K562 (cell line): ENCODE measurements at regions not wholly inside any gene's neighbourhood (a gene's known extent, or its start where the extent isn't known, plus 50 kb on each side); places are given as distances from the start of the nearest gene placed in this dataset.

Source experiments
- CTCF ChIP-seq, 3 experiments: IDR thresholded peaks in 2 of 3; conservative IDR thresholded peaks in 1 of 3; 2 replicates each; pipeline ENCODE4 v1.5.1; 2011 to 2012; ENCODE audit warnings: low read length in 3 of 3, mild to moderate bottlenecking in 3 of 3, control low read depth in 2 of 3, improper control_type of control experiment in 1 of 3, inconsistent platforms in 1 of 3, low read depth in 1 of 3, mixed read lengths in 1 of 3, moderate library complexity in 1 of 3; ENCODE audit not compliant: insufficient read depth in 2 of 3
- DDX20 ChIP-seq: fragments of 450-650 bp; IDR thresholded peaks from 2 replicates; pipeline ENCODE4 v1.6.1; 2016; ENCODE audit warnings: missing genetic modification characterization, low read depth, mild to moderate bottlenecking, missing compliant biosample characterization, moderate library complexity
- E2F4 ChIP-seq: sonication (generic); formaldehyde crosslinking; IDR thresholded peaks from 2 replicates; pipeline ENCODE4 v1.8.0; 2022; ENCODE audit warnings: mild to moderate bottlenecking, low read depth, missing genetic modification reagents
- EWSR1 ChIP-seq: fragments of 450-650 bp; IDR thresholded peaks from 2 replicates; pipeline ENCODE4 v1.6.1; 2018; ENCODE audit warnings: borderline replicate concordance, mild to moderate bottlenecking, low read depth, moderate library complexity; ENCODE audit not compliant: partially characterized antibody
- EZH2 ChIP-seq: IDR thresholded peaks from 2 replicates; pipeline ENCODE4 v1.6.1; 2012; ENCODE audit warnings: low read depth, mild to moderate bottlenecking, inconsistent platforms, low read length, borderline replicate concordance
- FOXP4 ChIP-seq: sonication (generic); formaldehyde crosslinking; IDR thresholded peaks from 2 replicates; pipeline ENCODE4 v1.8.0; 2022; ENCODE audit warnings: mild to moderate bottlenecking, missing genetic modification reagents, borderline replicate concordance
- GTF2A2 ChIP-seq: IDR thresholded peaks from 2 replicates; pipeline ENCODE4 v1.6.1; 2016; ENCODE audit warnings: mild to moderate bottlenecking, missing genetic modification characterization, missing compliant biosample characterization
- MTA3 ChIP-seq: fragments of 450-650 bp; formaldehyde crosslinking; IDR thresholded peaks from 2 replicates; pipeline ENCODE4 v1.6.1; 2017; ENCODE audit warnings: mild to moderate bottlenecking, borderline replicate concordance
- MYC ChIP-seq, 2 experiments: fragments of 250-450 bp in 1 of 2; sonication (Bioruptor Pico) in 1 of 2; IDR thresholded peaks; 2 replicates each; pipeline versions ENCODE4 v1.5.1 to v1.6.1; 2012 to 2021; ENCODE audit warnings: low read depth in 2 of 2, borderline replicate concordance in 1 of 2, improper control_type of control experiment in 1 of 2, low read length in 1 of 2, mild to moderate bottlenecking in 1 of 2, moderate library complexity in 1 of 2
- POLR2AphosphoS5 ChIP-seq: IDR thresholded peaks from 2 replicates; pipeline ENCODE4 v1.6.1; 2011; ENCODE audit warnings: mild to moderate bottlenecking, low read depth, low read length, moderate library complexity; ENCODE audit not compliant: control insufficient read depth, insufficient read depth
- RBM25 ChIP-seq: fragments of 200-400 bp; formaldehyde crosslinking; IDR thresholded peaks from 2 replicates; pipeline ENCODE4 v1.6.1; 2018; ENCODE audit warnings: low read length, low read depth, moderate library complexity; ENCODE audit not compliant: severe bottlenecking
- RCOR1 ChIP-seq, 2 experiments: IDR thresholded peaks; 2 replicates each; pipeline ENCODE4 v1.6.1; 2012; ENCODE audit warnings: low read depth in 2 of 2, low read length in 2 of 2, borderline replicate concordance in 1 of 2, improper control_type of control experiment in 1 of 2
- SREBF2 ChIP-seq: sonication (generic); formaldehyde crosslinking; IDR thresholded peaks from 2 replicates; pipeline ENCODE4 v1.4.0; 2020; ENCODE audit warnings: mild to moderate bottlenecking, missing genetic modification reagents

- TF ChIP-seq MYC (IDR thresholded peaks at IDR 0.05; ENCODE audit: low read depth, low read length) (no peak), MYC (CRISPR knock-in tag; IDR thresholded peaks at IDR 0.05; ENCODE audit: borderline replicate concordance, low read depth) (no peak), FOXP4 (CRISPR knock-in tag) (no peak), MTA3 (no peak), CTCF (IDR thresholded peaks at IDR 0.05 in 2 of 3, conservative IDR thresholded peaks at IDR 0.05 in 1 of 3; ENCODE audit: insufficient read depth in 2 of 3, low read depth in 1 of 3, low read length in 3 of 3) (no peak), EWSR1 (no peak), EZH2 (no peak), DDX20 (tag) (no peak), GTF2A2 (no peak), RCOR1 (IDR thresholded peaks at IDR 0.05; ENCODE audit: borderline replicate concordance in 1 of 2, low read depth in 2 of 2, low read length in 2 of 2) (no peak), POLR2AphosphoS5 (no peak), RBM25 (no peak), E2F4 (CRISPR knock-in tag) (no peak), SREBF2 (CRISPR knock-in tag) (no peak)
Measured at GRCh38 chr20:17803765-17804164, 104.0 kb downstream of the BANF2 start.
